ENCODE measurements at regions not wholly inside any gene's neighbourhood (a gene's known extent, or its start where the extent isn't known, plus 50 kb on each side); places are given as distances from the start of the nearest gene placed in this dataset.

- FAIRE-seq, result no peak
These were observed 65.3 kb upstream of the LINC01488 start for GRCh38 chr11:69416143-69416515.

GRCh38 chr11:69416762-69417698 is 64.4 kb upstream of the LINC01488 start:
- FAIRE-seq, result no peak
- TF ChIP-seq POLR2A (IDR thresholded peaks at IDR 0.05; ENCODE audit: low read depth, low read length) (no peak), POU2F2 (IDR thresholded peaks at IDR 0.05; ENCODE audit: low read depth, low read length) (no peak), PAX5 (IDR thresholded peaks at IDR 0.05; ENCODE audit: insufficient read depth, low read length, severe bottlenecking) (no peak)
- DNase-seq (ENCODE audit: insufficient read length, low spot score), result no peak

More at GRCh38 chr11:69416143-69416515, 65.3 kb upstream of the LINC01488 start:
- TF ChIP-seq TAF1 (IDR thresholded peaks at IDR 0.05; ENCODE audit: low read depth, low read length) (no peak), POLR2AphosphoS5 (IDR thresholded peaks at IDR 0.05; ENCODE audit: low read depth, low read length) (no peak), PAX5 (IDR thresholded peaks at IDR 0.05; ENCODE audit: insufficient read depth, low read length, severe bottlenecking) (no peak), POLR2A (IDR thresholded peaks at IDR 0.05; ENCODE audit: low read depth, low read length) (no peak), SPI1 (IDR thresholded peaks at IDR 0.05; ENCODE audit: low read depth, low read length) (no peak), POU2F2 (IDR thresholded peaks at IDR 0.05; ENCODE audit: low read depth, low read length) (no peak)
- no peak for DNase-seq (ENCODE audit: insufficient read length, low spot score)

DNA sequence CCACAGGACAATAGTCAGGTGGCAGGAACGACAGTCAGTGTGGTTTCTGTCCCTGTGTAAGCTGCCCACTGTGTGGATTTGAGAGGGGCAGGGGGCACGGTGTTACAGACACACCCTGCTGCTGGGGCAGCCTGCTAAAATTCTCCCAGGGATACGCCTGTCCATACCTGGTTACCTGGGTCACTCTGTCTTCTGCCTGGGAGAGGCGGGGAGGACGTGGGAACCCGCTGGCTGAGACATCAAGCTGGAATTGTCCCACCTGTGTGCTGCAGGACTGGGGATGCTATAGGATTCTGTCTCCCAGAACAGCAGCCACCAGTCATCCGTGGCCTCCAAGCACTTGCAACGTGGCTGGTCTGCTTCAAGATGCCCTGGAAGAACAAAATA is 63.8 kb upstream of the LINC01488 start:
- DNase-seq (ENCODE audit: insufficient read length, low spot score) (no peak), FAIRE-seq (no peak)
- TF ChIP-seq POLR2AphosphoS5 (IDR thresholded peaks at IDR 0.05; ENCODE audit: low read depth, low read length) (no peak), POU2F2 (IDR thresholded peaks at IDR 0.05; ENCODE audit: low read depth, low read length) (no peak), PAX5 (IDR thresholded peaks at IDR 0.05; ENCODE audit: insufficient read depth, low read length, severe bottlenecking) (no peak), POLR2A (IDR thresholded peaks at IDR 0.05; ENCODE audit: low read depth, low read length) (no peak), TAF1 (IDR thresholded peaks at IDR 0.05; ENCODE audit: low read depth, low read length) (no peak)

GRCh38 chr11:69418576-69419296 is 62.7 kb upstream of the LINC01488 start:
- TF ChIP-seq POLR2AphosphoS5 (IDR thresholded peaks at IDR 0.05; ENCODE audit: low read depth, low read length) (no peak), PAX5 (IDR thresholded peaks at IDR 0.05; ENCODE audit: insufficient read depth, low read length, severe bottlenecking) (no peak)
- DNase-seq (ENCODE audit: insufficient read length, low spot score) (no peak), FAIRE-seq (no peak)

GRCh38 chr11:69419662-69420395 is 61.6 kb upstream of the LINC01488 start:
- TF ChIP-seq SPI1 (IDR thresholded peaks at IDR 0.05; ENCODE audit: low read depth, low read length) (no peak), PAX5 (IDR thresholded peaks at IDR 0.05; ENCODE audit: insufficient read depth, low read length, severe bottlenecking) (no peak), POLR2AphosphoS5 (IDR thresholded peaks at IDR 0.05; ENCODE audit: low read depth, low read length) (no peak), POU2F2 (IDR thresholded peaks at IDR 0.05; ENCODE audit: low read depth, low read length) (no peak), TAF1 (IDR thresholded peaks at IDR 0.05; ENCODE audit: low read depth, low read length) (no peak), POLR2A (IDR thresholded peaks at IDR 0.05; ENCODE audit: low read depth, low read length) (no peak)
- FAIRE-seq, result no peak
- no peak for DNase-seq (ENCODE audit: insufficient read length, low spot score)

DNA sequence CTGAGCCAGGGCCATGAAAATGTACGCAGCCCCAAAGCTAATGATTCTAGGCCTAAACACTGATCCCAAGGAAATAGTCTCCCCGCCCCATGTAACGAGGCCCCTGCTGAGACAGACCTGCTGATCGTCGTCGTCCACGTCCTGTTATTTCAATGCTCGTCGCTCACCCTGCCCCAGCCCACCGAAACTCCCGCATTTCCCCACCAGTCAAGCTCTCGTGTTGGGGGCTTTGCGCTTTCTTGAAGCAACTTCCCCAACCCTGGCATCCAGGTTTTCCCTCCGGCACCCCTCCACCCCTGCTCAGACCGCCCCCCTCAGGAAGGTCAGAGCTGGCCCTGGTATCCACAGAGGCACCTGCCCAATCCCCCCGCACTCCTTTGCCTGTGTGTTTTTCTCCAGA is 58.8 kb upstream of the LINC01488 start:
- no peak for FAIRE-seq
- no peak for DNase-seq (ENCODE audit: insufficient read length, low spot score)
- no peak for TF ChIP-seq POLR2A (IDR thresholded peaks at IDR 0.05; ENCODE audit: low read depth, low read length)
- no peak for TF ChIP-seq POLR2AphosphoS5 (IDR thresholded peaks at IDR 0.05; ENCODE audit: low read depth, low read length)
- no peak for TF ChIP-seq PAX5 (IDR thresholded peaks at IDR 0.05; ENCODE audit: insufficient read depth, low read length, severe bottlenecking)
- TF ChIP-seq SPI1 (IDR thresholded peaks at IDR 0.05; ENCODE audit: low read depth, low read length), result no peak
- no peak for TF ChIP-seq POU2F2 (IDR thresholded peaks at IDR 0.05; ENCODE audit: low read depth, low read length)

GRCh38 chr11:69423181-69423580 is 58.3 kb upstream of the LINC01488 start:
- FAIRE-seq (no peak), DNase-seq (ENCODE audit: insufficient read length, low spot score) (no peak)
- TF ChIP-seq POLR2AphosphoS5 (IDR thresholded peaks at IDR 0.05; ENCODE audit: low read depth, low read length), result no peak
- TF ChIP-seq PAX5 (IDR thresholded peaks at IDR 0.05; ENCODE audit: insufficient read depth, low read length, severe bottlenecking), result no peak
- no peak for TF ChIP-seq SPI1 (IDR thresholded peaks at IDR 0.05; ENCODE audit: low read depth, low read length)
- TF ChIP-seq TAF1 (IDR thresholded peaks at IDR 0.05; ENCODE audit: low read depth, low read length), result no peak
- TF ChIP-seq POLR2A (IDR thresholded peaks at IDR 0.05; ENCODE audit: low read depth, low read length), result no peak
- TF ChIP-seq POU2F2 (IDR thresholded peaks at IDR 0.05; ENCODE audit: low read depth, low read length), result no peak

GRCh38 chr11:69423611-69424385 is 57.7 kb upstream of the LINC01488 start:
- FAIRE-seq (no peak), DNase-seq (ENCODE audit: insufficient read length, low spot score) (no peak)
- TF ChIP-seq TAF1 (IDR thresholded peaks at IDR 0.05; ENCODE audit: low read depth, low read length), result no peak
- no peak for TF ChIP-seq PAX5 (IDR thresholded peaks at IDR 0.05; ENCODE audit: insufficient read depth, low read length, severe bottlenecking)
- TF ChIP-seq SPI1 (IDR thresholded peaks at IDR 0.05; ENCODE audit: low read depth, low read length), result no peak

DNA sequence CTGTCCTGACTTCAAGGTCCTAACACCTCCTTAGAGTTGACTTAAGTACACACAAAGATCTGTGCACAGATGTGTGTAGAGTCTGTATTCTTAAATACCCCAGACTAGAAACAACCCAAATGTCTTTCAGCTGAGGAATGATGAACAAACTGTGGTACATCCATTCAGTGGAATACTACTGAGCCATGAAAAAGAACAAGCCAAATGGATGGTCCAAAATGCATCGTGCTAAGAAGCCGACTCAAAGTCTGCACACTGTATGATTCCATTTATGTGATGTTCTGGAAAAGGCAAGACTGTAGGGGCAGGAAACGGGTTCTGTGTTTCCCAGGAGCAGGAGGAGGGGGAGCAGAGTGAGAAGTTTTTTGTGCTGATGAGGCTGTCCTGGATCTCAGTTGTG is 56.7 kb upstream of the LINC01488 start:
- TF ChIP-seq PAX5 (IDR thresholded peaks at IDR 0.05; ENCODE audit: insufficient read depth, low read length, severe bottlenecking), result no peak
- TF ChIP-seq POU2F2 (IDR thresholded peaks at IDR 0.05; ENCODE audit: low read depth, low read length), result no peak
- no peak for TF ChIP-seq SPI1 (IDR thresholded peaks at IDR 0.05; ENCODE audit: low read depth, low read length)
- TF ChIP-seq POLR2AphosphoS5 (IDR thresholded peaks at IDR 0.05; ENCODE audit: low read depth, low read length), result no peak
- no peak for FAIRE-seq
- DNase-seq (ENCODE audit: insufficient read length, low spot score), result no peak

Measured in GM12891 (cell line).